Small intestine (tissue), 7 donors: ENCODE measurements at regions not wholly inside any gene's neighbourhood (a gene's known extent, or its start where the extent isn't known, plus 50 kb on each side); places are given as distances from the start of the nearest gene placed in this dataset.

Source experiments
- DNase-seq, 2 donors: peaks; one replicate each; pipeline versions ENCODE4 v3.0.0 to v3.0.0-alpha.2; 2013
- FAIRE-seq: peaks from 2 replicates; lab custom pipeline; 2012; peaks lifted over from hg19 to GRCh38; lab: Jason Lieb, UNC
- H3K27ac ChIP-seq, 3 donors: one replicate each; pipeline ENCODE4 v1.5.1; 2013; ENCODE audit warnings: low read length in 2 of 3, mild to moderate bottlenecking in 2 of 3, control low read depth in 1 of 3, inconsistent platforms in 1 of 3, low read depth in 1 of 3, moderate library complexity in 1 of 3
- H3K27me3 ChIP-seq, 3 donors: one replicate each; pipeline ENCODE4 v1.6.1; 2013; ENCODE audit warnings: low read length in 3 of 3, inconsistent platforms in 1 of 3; ENCODE audit not compliant: control insufficient read depth in 3 of 3, insufficient read depth in 3 of 3
- H3K36me3 ChIP-seq, 3 donors: one replicate each; pipeline ENCODE4 v1.6.1; 2013; ENCODE audit warnings: low read length in 3 of 3, inconsistent platforms in 1 of 3, low read depth in 1 of 3, mild to moderate bottlenecking in 1 of 3, moderate library complexity in 1 of 3; ENCODE audit not compliant: control insufficient read depth in 3 of 3, insufficient read depth in 2 of 3
- H3K4me1 ChIP-seq, 3 donors: one replicate each; pipeline ENCODE4 v1.6.1; 2013; ENCODE audit warnings: low read length in 2 of 3, inconsistent platforms in 1 of 3, low read depth in 1 of 3, mild to moderate bottlenecking in 1 of 3, moderate library complexity in 1 of 3; ENCODE audit not compliant: control insufficient read depth in 3 of 3, insufficient read depth in 2 of 3
- H3K4me3 ChIP-seq, 3 donors: one replicate each; pipeline ENCODE4 v1.5.1; 2013; ENCODE audit warnings: low read length in 3 of 3, control low read depth in 1 of 3, inconsistent platforms in 1 of 3, low read depth in 1 of 3, mild to moderate bottlenecking in 1 of 3, moderate library complexity in 1 of 3
- H3K9me3 ChIP-seq, 2 donors: one replicate each; pipeline ENCODE4 v1.6.1; 2013; ENCODE audit warnings: low read depth in 1 of 2, low read length in 1 of 2; ENCODE audit not compliant: control insufficient read depth in 2 of 2, insufficient read depth in 1 of 2
- WGBS, 3 donors: extraction: QIAGEN DNeasy Blood & Tissue Kit; methylation state at CpG; one replicate each; pipeline ENCODE4 v1.1.7; 2013; 5-methylcytosine and 5-hydroxymethylcytosine counted together
- donor health status: healthy with polysubstance abuse.
- donor health status: control.
- donor health status: control.
- donor health status: Bipolar disorder and iron deficiency.
- donor health status: healthy.

GRCh38 chr3:132248490-132248889 lies 68.7 kb upstream of the ACP3 start:
- no peak for FAIRE-seq
- WGBS, 3 donors, result 27 to 79% (median 76%) methylated on average over 1 of the region's 1 CpG

GRCh38 chr3:132253262-132253878 lies 63.8 kb upstream of the ACP3 start:
- DNase-seq (peak; percentile 55 to 60), FAIRE-seq (no peak)
- WGBS, 3 donors, result 4 to 10% (median 5%) methylated on average over 4 of the region's 4 CpGs
- Histone ChIP-seq H3K4me1 (no peaks in the 10 kb centered on the region), H3K36me3 (no peaks in the 10 kb centered on the region), H3K9me3 (no peaks in the 10 kb centered on the region), H3K27me3 (no peaks in the 10 kb centered on the region), H3K4me3 (no peak overlapping the region), H3K27ac (no peak overlapping the region)

More at GRCh38 chr3:132248490-132248889, 68.7 kb upstream of the ACP3 start:
- Histone ChIP-seq H3K4me1 (no peaks in the 10 kb centered on the region), H3K9me3 (no peaks in the 10 kb centered on the region), H3K27me3 (no peaks in the 10 kb centered on the region), H3K4me3 (no peak overlapping the region), H3K27ac (no peak overlapping the region), H3K36me3 (no peaks in the 10 kb centered on the region)
- no peak for DNase-seq

DNA sequence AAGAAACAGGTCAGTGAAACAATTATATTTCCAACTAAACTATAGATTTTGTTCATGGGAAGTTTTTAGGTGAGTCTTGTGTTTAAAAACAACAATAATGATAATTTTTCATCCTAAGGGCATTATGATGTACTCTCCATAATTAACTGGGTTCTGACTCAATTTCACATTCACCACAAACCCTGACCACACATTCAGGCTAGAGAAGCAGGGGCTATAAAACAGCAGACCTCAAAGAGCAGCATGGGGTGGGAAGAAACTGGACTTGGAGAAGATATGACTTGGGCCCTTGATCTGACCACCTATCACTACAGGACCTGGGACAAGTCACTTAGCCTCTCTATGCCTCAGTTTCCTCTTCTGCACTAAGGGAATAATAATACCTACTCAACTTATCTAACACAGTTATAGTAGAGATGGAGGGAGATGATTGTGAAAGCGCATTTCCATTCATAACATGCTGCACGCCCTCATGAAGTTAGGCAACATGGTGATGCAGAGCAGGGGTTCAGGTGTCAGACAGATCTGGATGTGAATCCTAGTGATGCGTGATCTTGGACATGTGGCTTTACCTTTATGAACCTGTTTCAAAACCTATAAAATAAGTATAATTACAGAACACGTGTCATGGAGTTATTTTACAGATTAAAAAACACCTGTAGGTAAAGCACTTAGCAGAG lies 63.0 kb upstream of the ACP3 start:
- Histone ChIP-seq H3K4me1 (no peaks in the 10 kb centered on the region), H3K4me3 (no peak overlapping the region), H3K36me3 (no peaks in the 10 kb centered on the region), H3K27me3 (no peaks in the 10 kb centered on the region), H3K27ac (no peak overlapping the region), H3K9me3 (no peaks in the 10 kb centered on the region)
- FAIRE-seq (no peak), DNase-seq (no peak)
- 76 to 89% (median 83%) methylated on average over 4 of the region's 4 CpGs for WGBS, 3 donors

DNA sequence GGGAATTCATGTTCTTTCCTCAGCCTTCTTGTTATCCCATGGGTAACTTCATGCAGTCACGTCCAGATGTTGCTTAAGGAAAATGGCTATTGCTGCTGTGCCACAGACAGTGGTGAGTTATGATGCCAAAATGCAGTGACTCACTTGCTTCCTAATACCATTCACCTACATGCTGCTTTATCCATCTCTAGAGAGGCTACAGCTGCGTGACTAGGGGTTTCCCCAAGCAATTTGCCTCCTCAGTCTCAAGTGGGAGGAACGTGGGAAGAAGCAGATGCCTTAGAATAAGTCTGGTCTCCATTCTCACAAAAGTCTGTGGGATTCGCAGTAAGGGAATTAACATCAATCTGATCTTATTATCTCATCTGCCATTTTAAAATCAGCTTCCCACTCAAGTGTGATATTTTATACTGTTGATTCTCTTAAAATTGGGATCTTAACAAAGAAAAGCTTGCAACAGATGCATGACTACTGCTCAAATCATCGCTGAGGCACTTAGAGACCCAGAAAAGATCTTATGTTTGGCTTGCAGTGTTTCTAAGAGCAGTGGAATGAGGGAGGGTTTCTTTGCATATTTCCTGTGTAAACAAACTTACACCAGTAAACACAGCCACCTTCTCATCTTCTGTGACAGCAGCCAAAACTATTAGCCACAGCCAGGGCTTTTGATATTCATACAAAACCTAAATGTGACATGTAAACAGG lies 62.0 kb upstream of the ACP3 start:
- 58 to 64% (median 61%) methylated on average over 5 of the region's 5 CpGs for WGBS, 3 donors
- Histone ChIP-seq H3K4me3 (no peak overlapping the region), H3K27me3 (no peaks in the 10 kb centered on the region), H3K4me1 (no peaks in the 10 kb centered on the region), H3K9me3 (no peaks in the 10 kb centered on the region), H3K36me3 (no peaks in the 10 kb centered on the region), H3K27ac (no peak overlapping the region)
- FAIRE-seq (no peak), DNase-seq (no peak)

- no peaks in the 10 kb centered on the region for H3K4me1 ChIP-seq
- no peaks in the 10 kb centered on the region for H3K9me3 ChIP-seq
- no peak overlapping the region for H3K4me3 ChIP-seq
- peak; percentile 63 to 67 for DNase-seq
- no peak overlapping the region for H3K27ac ChIP-seq
- H3K27me3 ChIP-seq, result no peaks in the 10 kb centered on the region
- no peak for FAIRE-seq
- no peaks in the 10 kb centered on the region for H3K36me3 ChIP-seq
Measured at GRCh38 chr3:132256989-132257388, 60.2 kb upstream of the ACP3 start.

GRCh38 chr3:132261506-132261905 lies 55.7 kb upstream of the ACP3 start:
- no peak for FAIRE-seq
- Histone ChIP-seq H3K4me3 (no peak overlapping the region), H3K27me3 (no peaks in the 10 kb centered on the region), H3K4me1 (no peaks in the 10 kb centered on the region), H3K9me3 (no peaks in the 10 kb centered on the region), H3K27ac (no peak overlapping the region), H3K36me3 (no peaks in the 10 kb centered on the region)
- no peak for DNase-seq
- 78 to 87% (median 80%) methylated on average over 3 of the region's 3 CpGs for WGBS, 3 donors

GRCh38 chr3:132262305-132262704 lies 54.9 kb upstream of the ACP3 start:
- no peaks in the 10 kb centered on the region for H3K27me3 ChIP-seq
- no peak overlapping the region for H3K27ac ChIP-seq
- FAIRE-seq, result no peak
- H3K4me3 ChIP-seq, result no peak overlapping the region
- no peaks in the 10 kb centered on the region for H3K9me3 ChIP-seq
- DNase-seq, result no peak
- 85 to 90% (median 86%) methylated on average over 2 of the region's 2 CpGs for WGBS, 3 donors
- H3K36me3 ChIP-seq, result no peaks in the 10 kb centered on the region
- H3K4me1 ChIP-seq, result no peaks in the 10 kb centered on the region

- no peaks in the 10 kb centered on the region for H3K27me3 ChIP-seq
- no peaks in the 10 kb centered on the region for H3K9me3 ChIP-seq
- WGBS, 3 donors, result 91 to 98% (median 92%) methylated on average over 2 of the region's 2 CpGs
- FAIRE-seq (no peak), DNase-seq (no peak)
- H3K4me1 ChIP-seq, result no peaks in the 10 kb centered on the region
- H3K36me3 ChIP-seq, result no peaks in the 10 kb centered on the region
- H3K27ac ChIP-seq, result no peak overlapping the region
- H3K4me3 ChIP-seq, result no peak overlapping the region
Measured at GRCh38 chr3:132262956-132263355, 54.3 kb upstream of the ACP3 start.
